Amniotic stem cell (primary cell): ENCODE measurements at regions not wholly inside any gene's neighbourhood (a gene's known extent, or its start where the extent isn't known, plus 50 kb on each side); places are given as distances from the start of the nearest gene placed in this dataset.

Experiments used
- DNase-seq: peaks from one replicate; lab custom pipeline; 2025; lab: John Stamatoyannopoulos, UW

GRCh38 chr13:99859178-99860177, 112.1 kb downstream of the ZIC5 start:
- DNase-seq, result no peak

- DNase-seq, result no peak
These were observed 113.8 kb downstream of the ZIC5 start for GRCh38 chr13:99857738-99858137.

- no peak for DNase-seq
These were observed 115.8 kb downstream of the ZIC5 start for GRCh38 chr13:99855526-99856420.

- no peak for DNase-seq
These were observed 117.2 kb downstream of the ZIC5 start for GRCh38 chr13:99854366-99854765.

GRCh38 chr13:99847318-99847750, 124.2 kb downstream of the ZIC5 start:
- no peak for DNase-seq

GRCh38 chr13:99845161-99845874, 126.2 kb downstream of the ZIC5 start:
- no peak for DNase-seq

- no peak for DNase-seq
These were observed 127.1 kb downstream of the ZIC5 start for GRCh38 chr13:99844421-99844820.

- DNase-seq, result no peak
These were observed 127.7 kb downstream of the ZIC5 start for GRCh38 chr13:99843872-99844271.

GRCh38 chr13:99842405-99842804, 129.2 kb downstream of the ZIC5 start:
- DNase-seq, result no peak

GRCh38 chr13:99836291-99836690, 135.3 kb downstream of the ZIC5 start:
- DNase-seq, result no peak

GRCh38 chr13:99835442-99835841, 136.1 kb downstream of the ZIC5 start:
- DNase-seq, result no peak

GRCh38 chr13:99834246-99834645, 137.3 kb downstream of the ZIC5 start:
- no peak for DNase-seq

GRCh38 chr13:99832347-99832746, 139.2 kb downstream of the ZIC5 start:
- DNase-seq, result no peak

GRCh38 chr13:99830931-99831330, 140.6 kb downstream of the ZIC5 start:
- no peak for DNase-seq

GRCh38 chr13:99829593-99830239, 141.9 kb downstream of the ZIC5 start:
- DNase-seq, result no peak

- no peak for DNase-seq
These were observed 142.4 kb downstream of the ZIC5 start for GRCh38 chr13:99829161-99829560.

GRCh38 chr13:99828735-99829134, 142.8 kb downstream of the ZIC5 start:
- DNase-seq, result no peak

- DNase-seq, result no peak
These were observed 143.4 kb downstream of the ZIC5 start for GRCh38 chr13:99828123-99828522.

GRCh38 chr13:99827011-99827772, 144.4 kb downstream of the ZIC5 start:
- DNase-seq, result no peak

- no peak for DNase-seq
These were observed 147.6 kb downstream of the ZIC5 start for GRCh38 chr13:99823961-99824360.

GRCh38 chr13:99822820-99823219, 148.7 kb downstream of the ZIC5 start:
- DNase-seq, result no peak
